Left hindlimb (tissue), 1 donor: ENCODE measurements at regions not wholly inside any gene's neighbourhood (a gene's known extent, or its start where the extent isn't known, plus 50 kb on each side); places are given as distances from the start of the nearest gene placed in this dataset.

Source experiments
- DNase-seq: peaks from one replicate; pipeline ENCODE4 v3.0.0-alpha.2; 2018

- no peak for DNase-seq
Observed at GRCh38 chr3:158974904-158975303, 173.1 kb downstream of the MFSD1 start.

GRCh38 chr3:158976966-158977365 lies 175.1 kb downstream of the MFSD1 start:
- no peak for DNase-seq

DNA sequence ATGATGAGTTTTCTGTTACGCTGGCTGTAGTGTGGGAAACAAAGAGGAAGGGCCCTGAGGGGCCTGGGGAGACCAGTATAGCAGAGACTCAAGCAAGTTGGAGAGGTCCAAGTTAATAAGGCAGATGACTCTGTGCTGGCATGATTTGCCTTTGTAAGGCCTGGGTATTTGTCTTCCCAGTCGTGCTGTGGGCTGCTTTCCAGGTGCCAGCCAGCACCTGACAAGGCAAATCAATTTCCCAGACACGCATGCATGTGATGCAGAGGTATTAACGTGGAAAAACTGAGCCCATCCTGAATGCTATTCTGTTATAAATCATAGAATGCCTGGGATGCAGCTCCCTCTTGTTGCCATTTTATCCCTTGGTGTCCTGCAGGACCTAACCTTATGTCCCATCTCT lies 175.6 kb downstream of the MFSD1 start:
- no peak for DNase-seq

DNA sequence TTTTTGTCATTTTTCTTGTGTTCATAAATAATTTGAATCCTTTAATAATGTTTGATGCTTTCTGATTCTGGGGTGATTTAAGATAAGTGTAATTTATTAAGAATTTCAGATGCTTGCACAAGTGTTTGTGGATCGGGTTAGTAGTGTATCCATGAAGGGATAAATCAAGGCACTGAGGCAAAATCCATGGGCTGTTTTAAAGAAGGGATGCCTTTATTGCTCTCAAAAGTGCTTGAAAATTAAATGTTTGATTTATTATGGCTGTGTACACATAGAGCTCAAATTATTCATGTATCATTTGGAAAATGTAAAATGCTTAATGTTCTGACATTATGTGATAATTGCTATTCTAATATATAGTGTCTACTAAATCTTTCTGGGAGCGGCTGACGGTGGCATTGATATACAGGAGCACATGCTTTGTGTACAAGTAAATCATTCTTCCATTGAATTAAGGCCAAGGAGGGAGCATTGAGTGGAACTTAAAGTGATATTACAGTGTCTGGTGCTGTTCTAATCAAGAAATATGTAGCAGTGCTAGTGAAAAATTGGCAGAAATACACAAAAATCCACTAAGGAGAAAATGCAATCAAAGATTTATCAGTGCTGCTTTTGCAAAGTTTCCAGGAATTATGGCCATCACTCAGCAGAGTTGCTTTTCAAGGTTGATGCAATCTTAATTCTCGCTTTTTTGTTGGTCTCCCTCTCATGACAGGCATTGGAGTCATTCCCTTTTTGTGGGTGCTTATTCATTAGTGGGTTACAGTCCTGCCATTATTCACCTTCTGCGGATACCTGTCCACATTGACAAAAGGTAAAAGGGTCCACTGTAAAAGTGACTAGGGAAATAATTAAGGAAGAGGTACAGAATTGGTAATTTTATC lies 181.6 kb downstream of the MFSD1 start:
- DNase-seq, result no peak

DNA sequence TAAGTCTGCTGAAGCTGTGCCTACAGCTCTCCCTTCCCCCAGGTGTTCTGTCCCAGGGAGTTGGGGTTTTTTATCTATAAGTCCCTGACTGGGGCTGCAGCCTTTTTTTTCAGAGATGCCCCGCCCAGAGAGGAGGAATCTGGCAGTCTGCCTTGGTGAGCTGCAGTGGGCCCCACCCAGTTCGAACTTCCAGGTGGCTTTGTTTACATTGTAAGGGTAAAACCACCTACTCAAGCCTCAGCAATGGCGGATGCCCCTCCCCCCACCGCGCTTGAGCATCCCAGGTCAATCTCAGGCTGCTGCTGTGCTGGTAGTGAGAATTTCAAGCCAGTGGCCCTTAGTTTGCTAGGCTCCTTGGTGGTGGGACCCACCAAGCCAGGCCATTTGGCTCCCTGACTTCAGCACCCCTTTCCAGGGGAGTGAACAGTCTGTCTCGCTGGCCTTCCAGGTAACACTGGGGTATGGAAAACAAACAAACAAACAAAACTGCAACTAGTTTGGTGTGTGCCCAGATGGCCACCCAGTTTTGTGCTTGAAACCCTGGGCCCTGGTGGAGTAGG lies 189.4 kb downstream of the MFSD1 start:
- DNase-seq, result no peak

DNA sequence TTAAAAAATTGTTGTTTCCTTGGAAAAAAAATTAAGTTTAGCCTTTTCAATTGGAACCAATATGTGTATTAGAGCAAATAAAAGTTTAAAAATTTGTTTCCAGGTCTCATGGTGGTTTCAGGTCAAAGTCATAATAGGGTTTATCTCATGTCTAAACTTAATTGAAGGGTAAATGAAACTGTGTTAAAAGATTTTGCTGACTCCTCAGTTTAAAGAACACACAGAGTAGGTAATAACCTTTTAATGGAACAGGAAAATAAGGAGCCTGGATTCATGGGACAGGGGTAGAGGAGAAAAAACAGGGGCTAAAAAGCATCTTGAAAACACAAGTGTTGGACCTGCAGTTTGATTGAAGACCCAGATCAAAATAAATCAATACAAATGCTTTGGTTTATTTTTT lies 190.6 kb downstream of the MFSD1 start:
- DNase-seq, result no peak

GRCh38 chr3:158994386-158994785 lies 192.5 kb downstream of the MFSD1 start:
- no peak for DNase-seq

GRCh38 chr3:159001711-159002110 lies 199.9 kb downstream of the MFSD1 start:
- DNase-seq, result no peak

DNA sequence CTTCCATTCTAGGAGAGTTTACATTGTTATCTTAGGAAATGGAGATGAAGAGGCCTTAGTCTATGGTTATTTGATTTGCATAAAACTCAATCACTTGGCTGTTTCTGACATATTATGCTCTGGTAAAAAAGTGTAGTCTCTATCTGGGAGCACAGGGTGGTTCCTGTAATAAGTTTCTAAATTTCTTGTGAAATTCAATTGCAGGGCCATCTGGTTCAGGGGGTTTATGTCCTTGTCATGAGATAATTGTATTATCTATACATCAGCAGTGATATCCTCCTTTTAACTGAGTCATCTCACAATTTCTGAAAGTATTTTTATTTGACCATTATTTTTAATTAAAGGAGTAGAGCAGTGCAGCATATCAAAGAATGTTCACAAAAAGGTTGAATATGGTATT lies 203.3 kb downstream of the MFSD1 start:
- no peak for DNase-seq

GRCh38 chr3:159007331-159007730 lies 205.5 kb downstream of the MFSD1 start:
- no peak for DNase-seq

DNA sequence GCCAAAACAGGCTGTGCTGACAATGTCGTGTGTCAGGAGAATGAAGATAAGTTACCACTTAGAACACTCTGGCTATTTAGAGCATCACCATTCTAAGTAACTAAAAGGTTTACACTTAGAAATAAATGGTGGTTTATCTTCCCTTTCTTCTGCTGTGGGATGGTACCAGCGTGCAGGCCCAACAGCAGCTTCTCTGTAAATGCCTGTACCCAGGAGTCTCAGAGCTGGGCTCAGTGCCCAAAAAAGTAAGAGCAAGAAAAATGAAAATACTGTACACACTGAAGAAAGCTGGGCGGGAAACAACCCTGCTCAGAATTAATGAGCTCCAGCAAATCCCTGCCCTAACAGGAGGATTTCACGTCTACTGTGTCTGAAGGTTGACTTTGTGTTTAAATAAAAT lies 206.5 kb downstream of the MFSD1 start:
- no peak for DNase-seq

DNA sequence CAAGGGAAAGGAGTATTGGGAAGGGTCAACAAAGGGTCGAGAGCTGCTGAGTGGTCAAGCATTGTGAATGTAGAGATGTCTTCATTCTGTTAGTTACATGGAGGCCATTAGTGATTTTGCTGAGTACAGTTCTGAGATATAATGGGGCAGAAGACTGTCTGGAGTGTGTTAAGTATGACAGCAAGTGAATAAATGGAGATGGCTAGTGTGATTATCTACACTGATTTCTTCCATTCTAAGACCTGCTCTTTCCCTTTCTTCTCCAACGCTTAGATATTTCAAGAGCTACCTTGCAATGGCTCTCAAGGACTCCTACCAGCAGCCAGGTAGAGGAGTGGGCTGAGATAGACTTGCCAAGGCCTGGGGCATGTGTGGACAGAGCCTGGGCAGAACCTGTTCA lies 216.5 kb downstream of the MFSD1 start:
- DNase-seq, result no peak

- no peak for DNase-seq
Observed at GRCh38 chr3:159025733-159026132, 223.9 kb downstream of the MFSD1 start.

DNA sequence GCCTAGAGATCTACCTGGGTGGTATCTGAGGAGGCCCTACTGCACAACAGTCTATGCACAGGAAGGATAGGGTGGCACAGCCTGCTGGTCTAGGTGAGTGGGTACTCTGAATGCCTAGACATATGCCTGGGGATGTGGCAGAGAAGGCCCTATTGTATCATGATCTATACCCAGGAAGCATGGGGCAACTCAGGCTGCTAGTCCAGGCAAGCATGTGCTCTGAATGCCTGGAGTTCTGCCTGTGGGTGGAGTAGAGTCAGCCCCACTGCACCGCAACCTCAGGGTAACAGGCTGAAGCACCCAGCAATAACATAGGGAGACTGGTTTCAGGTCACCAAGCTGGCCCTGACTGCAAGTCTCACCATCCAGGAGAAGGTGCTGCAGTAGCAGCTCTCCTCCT lies 224.7 kb downstream of the MFSD1 start:
- DNase-seq, result no peak

DNA sequence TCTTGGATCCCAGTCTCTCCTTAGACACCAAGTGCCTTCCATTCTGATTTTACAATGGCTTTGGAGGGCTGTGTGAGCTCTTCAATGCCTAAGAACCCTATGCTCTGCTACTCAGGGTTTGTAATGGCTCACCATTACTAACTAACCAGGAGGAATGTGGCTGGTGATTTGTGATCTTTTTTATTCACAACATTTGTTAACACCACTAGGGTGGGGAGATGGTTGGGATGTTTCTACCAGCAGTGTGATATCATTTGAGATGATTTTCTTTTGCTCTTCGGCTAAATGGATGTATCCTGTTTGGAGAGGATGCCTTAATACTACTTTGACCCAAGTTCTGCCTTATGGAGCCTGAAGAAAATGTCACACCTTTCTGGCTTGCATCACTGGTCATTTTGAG lies 226.9 kb downstream of the MFSD1 start:
- no peak for DNase-seq

DNA sequence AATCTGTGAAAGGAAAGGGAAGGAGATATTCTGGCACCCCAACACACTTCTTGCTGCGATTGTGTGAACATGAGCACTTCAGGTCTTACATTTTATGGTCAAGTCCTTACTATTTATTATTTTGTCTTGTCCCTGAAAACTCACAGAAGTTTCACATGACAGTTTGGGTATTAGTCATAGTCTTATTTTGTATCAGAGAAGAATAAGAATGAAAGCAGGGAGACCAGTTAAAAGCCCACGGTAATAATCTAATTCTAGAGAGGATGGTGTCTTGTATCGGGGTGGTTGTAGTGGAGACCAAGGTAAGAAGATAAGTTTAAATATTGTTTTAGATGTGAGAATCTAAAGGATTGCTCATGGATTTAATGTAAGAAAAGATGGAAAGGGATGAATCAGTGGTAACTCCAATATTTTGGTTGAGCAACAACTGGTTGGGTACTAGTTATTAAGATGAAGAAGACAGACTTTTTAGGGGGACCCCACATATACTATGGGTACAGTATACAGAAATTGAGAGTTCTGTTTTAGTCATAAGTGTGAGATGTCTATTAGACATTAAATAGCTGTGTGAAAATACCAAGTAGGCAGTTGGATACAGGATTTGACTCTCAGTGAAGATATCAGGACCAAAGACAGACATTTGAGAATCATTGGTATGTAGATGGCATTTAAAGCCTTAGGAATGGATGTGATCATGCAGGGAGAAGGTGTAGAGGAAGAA lies 227.6 kb downstream of the MFSD1 start:
- no peak for DNase-seq

DNA sequence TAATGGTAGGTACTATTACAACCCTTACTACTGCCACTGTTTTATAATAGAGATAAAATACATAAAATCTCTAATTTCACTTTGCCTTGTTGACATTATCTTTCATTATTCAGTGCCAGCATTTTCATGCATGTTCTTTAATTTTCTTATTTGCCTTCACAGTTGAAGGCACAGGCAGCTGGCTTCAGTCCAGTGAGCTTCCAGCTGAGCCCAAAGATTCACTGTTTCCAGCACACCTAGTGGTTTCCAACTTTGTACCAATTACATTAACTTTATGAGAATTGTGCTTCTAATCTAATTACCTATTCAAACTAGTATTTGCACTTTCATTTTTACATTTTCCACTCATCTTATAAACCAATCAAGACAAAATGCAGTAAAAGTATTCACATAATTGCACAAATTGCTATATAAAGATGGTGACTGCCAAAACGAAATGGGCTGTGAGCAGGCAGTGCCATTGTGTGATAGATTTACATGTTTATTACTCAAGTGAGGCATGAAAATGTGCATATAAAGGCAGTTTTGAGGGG lies 228.3 kb downstream of the MFSD1 start:
- no peak for DNase-seq

DNA sequence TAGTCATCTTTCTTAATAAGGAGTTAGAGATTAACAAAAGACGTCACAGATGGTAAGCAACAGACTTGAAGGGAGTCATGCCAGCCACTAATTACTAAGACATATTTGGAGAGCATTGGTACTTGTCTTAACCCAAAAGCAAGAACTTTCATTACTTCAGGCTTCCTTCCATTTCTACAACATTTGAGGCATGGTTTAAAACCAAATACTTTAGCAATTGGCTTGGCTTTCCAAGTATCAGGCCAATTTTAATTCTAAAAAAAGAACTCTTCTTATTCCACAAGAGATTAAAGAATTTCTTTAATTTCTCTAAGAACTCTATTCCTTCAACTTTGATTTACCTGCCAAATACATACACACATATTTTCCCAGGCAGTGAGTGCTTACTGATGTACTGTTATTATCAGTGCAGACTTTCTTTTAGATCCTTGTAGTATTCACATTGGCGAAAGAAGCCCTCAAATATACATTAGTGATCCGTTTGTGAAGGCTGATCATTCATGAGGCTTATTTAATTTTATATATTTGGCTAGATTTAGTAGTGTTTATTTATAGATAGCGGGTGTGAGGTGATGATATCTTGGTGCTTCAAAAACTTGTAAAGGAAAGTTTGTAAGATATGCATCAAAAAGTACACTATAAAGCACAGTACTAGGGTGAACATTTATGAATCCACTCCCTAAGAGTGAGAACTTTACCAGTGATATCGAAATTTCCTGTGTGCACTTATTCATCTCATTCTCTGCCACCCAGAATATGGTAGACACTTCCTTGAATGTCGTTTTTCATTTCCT lies 229.2 kb downstream of the MFSD1 start:
- DNase-seq, result no peak

DNA sequence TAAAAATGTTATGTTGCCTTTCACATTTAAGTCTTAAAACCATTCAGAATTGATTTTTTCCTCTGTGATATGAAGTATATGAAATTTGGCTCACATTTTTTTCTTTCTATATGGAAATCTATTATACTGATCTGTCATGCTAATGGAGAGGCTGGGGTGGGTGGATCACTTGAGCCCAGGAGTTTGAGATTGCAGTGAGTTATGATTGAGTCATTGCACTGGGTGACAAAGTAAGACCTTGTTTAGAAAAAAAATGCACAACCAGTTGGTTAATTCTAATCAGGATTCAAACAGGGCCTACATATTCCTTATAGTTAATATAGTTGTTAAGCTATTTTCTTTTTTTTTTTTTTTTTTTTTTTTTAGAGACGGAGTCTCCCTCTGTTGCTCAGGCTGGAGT lies 230.5 kb downstream of the MFSD1 start:
- no peak for DNase-seq

DNA sequence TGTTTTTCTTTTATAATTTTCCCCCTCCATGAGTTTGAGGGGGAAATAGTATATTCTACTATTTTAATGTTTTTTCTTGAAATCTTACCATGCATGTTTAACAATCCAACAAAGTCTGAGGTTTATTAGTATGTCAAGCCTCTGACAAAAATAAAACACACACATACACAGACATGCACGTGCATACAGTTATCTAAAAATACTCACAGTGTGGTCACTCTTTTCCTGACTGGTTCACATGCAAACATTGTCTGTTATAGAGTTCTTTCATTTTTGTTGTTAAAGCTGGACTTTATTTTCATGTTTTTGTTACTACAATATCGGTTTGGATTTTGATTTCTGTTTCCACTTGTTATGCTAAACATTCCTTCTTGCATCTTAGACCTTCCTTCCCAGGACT lies 236.6 kb downstream of the MFSD1 start:
- no peak for DNase-seq

DNA sequence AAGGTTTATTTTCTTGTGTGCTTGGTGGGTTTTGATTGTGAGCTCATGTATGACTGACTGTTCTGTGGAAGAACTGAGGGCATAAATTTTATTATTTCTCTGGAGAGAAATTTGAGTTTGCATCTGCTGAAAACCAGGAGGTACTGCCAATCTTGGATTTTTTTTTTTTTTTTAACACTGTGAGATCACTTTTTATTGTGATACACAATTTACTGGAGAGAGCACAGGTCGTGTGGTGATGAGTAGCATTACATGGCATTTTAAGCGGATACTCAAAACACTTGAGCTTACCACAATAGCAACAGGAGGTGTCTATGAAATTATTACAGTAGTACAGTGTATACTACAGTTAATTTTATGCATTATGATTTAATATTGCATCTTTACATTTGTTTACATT lies 237.4 kb downstream of the MFSD1 start:
- no peak for DNase-seq

- no peak for DNase-seq
Observed at GRCh38 chr3:159045279-159045885, 243.5 kb downstream of the MFSD1 start.

GRCh38 chr3:159047361-159047760 lies 245.5 kb downstream of the MFSD1 start:
- DNase-seq, result no peak
